H1 (cell line): ENCODE measurements at regions not wholly inside any gene's neighbourhood (a gene's known extent, or its start where the extent isn't known, plus 50 kb on each side); places are given as distances from the start of the nearest gene placed in this dataset.

Source experiments
- BACH1 ChIP-seq: IDR thresholded peaks from 2 replicates; pipeline ENCODE4 v1.6.1; 2012; ENCODE audit warnings: low read length, improper control_type of control experiment
- BCL11A ChIP-seq, 2 experiments: IDR thresholded peaks; one replicate each; pipeline ENCODE4 v1.6.1; 2011; ENCODE audit warnings: low read depth in 2 of 2, low read length in 2 of 2, mild to moderate bottlenecking in 2 of 2
- RFX5 ChIP-seq: IDR thresholded peaks from 2 replicates; pipeline ENCODE4 v1.6.1; 2011; ENCODE audit warnings: low read depth, low read length, improper control_type of control experiment, borderline replicate concordance
- TF ChIP-seq, protein P1 (sequence below): fragments of 300-600 bp; sonication (generic); IDR thresholded peaks from 2 replicates; pipeline ENCODE4 v1.7.1; 2012; ENCODE audit warnings: low read length, moderate library complexity, mild to moderate bottlenecking, inconsistent platforms; ENCODE audit not compliant: insufficient replicate concordance

DNA sequence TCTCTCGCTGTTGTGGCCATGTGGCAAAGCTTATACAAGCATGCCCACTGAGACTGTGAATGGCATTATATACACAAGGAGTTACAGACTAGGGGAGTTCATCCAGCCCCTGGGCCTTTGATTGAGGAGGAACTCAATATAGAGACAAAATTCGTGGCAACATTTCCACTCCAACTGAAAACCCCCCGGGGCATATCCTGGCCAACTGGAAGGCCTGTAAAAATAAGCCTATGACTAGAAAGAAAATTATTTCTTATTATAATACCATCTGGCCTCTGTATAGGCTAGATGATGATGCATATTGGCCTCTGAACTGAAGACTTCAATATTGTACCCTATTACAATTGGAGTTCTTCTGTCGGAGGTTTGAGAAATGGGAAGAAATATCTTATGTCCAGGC lies 175.5 kb upstream of the GJE1 start (continued):
- TF ChIP-seq, protein P1, sequence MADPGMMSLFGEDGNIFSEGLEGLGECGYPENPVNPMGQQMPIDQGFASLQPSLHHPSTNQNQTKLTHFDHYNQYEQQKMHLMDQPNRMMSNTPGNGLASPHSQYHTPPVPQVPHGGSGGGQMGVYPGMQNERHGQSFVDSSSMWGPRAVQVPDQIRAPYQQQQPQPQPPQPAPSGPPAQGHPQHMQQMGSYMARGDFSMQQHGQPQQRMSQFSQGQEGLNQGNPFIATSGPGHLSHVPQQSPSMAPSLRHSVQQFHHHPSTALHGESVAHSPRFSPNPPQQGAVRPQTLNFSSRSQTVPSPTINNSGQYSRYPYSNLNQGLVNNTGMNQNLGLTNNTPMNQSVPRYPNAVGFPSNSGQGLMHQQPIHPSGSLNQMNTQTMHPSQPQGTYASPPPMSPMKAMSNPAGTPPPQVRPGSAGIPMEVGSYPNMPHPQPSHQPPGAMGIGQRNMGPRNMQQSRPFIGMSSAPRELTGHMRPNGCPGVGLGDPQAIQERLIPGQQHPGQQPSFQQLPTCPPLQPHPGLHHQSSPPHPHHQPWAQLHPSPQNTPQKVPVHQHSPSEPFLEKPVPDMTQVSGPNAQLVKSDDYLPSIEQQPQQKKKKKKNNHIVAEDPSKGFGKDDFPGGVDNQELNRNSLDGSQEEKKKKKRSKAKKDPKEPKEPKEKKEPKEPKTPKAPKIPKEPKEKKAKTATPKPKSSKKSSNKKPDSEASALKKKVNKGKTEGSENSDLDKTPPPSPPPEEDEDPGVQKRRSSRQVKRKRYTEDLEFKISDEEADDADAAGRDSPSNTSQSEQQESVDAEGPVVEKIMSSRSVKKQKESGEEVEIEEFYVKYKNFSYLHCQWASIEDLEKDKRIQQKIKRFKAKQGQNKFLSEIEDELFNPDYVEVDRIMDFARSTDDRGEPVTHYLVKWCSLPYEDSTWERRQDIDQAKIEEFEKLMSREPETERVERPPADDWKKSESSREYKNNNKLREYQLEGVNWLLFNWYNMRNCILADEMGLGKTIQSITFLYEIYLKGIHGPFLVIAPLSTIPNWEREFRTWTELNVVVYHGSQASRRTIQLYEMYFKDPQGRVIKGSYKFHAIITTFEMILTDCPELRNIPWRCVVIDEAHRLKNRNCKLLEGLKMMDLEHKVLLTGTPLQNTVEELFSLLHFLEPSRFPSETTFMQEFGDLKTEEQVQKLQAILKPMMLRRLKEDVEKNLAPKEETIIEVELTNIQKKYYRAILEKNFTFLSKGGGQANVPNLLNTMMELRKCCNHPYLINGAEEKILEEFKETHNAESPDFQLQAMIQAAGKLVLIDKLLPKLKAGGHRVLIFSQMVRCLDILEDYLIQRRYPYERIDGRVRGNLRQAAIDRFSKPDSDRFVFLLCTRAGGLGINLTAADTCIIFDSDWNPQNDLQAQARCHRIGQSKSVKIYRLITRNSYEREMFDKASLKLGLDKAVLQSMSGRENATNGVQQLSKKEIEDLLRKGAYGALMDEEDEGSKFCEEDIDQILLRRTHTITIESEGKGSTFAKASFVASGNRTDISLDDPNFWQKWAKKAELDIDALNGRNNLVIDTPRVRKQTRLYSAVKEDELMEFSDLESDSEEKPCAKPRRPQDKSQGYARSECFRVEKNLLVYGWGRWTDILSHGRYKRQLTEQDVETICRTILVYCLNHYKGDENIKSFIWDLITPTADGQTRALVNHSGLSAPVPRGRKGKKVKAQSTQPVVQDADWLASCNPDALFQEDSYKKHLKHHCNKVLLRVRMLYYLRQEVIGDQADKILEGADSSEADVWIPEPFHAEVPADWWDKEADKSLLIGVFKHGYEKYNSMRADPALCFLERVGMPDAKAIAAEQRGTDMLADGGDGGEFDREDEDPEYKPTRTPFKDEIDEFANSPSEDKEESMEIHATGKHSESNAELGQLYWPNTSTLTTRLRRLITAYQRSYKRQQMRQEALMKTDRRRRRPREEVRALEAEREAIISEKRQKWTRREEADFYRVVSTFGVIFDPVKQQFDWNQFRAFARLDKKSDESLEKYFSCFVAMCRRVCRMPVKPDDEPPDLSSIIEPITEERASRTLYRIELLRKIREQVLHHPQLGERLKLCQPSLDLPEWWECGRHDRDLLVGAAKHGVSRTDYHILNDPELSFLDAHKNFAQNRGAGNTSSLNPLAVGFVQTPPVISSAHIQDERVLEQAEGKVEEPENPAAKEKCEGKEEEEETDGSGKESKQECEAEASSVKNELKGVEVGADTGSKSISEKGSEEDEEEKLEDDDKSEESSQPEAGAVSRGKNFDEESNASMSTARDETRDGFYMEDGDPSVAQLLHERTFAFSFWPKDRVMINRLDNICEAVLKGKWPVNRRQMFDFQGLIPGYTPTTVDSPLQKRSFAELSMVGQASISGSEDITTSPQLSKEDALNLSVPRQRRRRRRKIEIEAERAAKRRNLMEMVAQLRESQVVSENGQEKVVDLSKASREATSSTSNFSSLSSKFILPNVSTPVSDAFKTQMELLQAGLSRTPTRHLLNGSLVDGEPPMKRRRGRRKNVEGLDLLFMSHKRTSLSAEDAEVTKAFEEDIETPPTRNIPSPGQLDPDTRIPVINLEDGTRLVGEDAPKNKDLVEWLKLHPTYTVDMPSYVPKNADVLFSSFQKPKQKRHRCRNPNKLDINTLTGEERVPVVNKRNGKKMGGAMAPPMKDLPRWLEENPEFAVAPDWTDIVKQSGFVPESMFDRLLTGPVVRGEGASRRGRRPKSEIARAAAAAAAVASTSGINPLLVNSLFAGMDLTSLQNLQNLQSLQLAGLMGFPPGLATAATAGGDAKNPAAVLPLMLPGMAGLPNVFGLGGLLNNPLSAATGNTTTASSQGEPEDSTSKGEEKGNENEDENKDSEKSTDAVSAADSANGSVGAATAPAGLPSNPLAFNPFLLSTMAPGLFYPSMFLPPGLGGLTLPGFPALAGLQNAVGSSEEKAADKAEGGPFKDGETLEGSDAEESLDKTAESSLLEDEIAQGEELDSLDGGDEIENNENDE: no peak
- no peak for TF ChIP-seq RFX5
- no peak for TF ChIP-seq BACH1
- no peak for TF ChIP-seq BCL11A (IDR thresholded peaks at IDR 0.05; ENCODE audit: low read depth in 2 of 2, low read length in 2 of 2)
- TF ChIP-seq, all 59 proteins: peak for 0
